ENCODE measurements at regions not wholly inside any gene's neighbourhood (a gene's known extent, or its start where the extent isn't known, plus 50 kb on each side); places are given as distances from the start of the nearest gene placed in this dataset.

DNA sequence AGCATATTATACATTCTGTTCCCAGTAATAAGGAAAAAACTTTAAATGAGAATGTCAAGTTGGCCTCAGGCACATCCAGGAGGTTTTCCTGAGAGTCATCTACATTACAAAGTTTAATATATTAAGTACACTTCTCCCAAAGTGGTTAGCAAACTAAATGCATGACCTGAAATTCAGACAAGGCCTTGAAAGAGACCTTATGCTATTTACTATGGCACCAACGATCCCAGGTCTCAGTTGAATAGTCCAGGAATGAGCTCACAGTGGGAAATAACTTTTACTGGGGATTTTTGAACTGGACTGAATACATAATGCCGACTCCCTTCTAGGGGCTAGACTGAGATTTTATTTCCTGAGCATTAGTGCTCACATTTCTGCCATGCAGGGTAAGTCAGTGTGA is 1577.5 kb upstream of the PCDH7 start:
- DNase-seq, result no peak
- WGBS, 2 experiments (ENCODE audit: low coverage in 1 of 2, low lambda C conversion rate in 2 of 2, missing lambda C conversion rate in 2 of 2), result 5 to 8% methylated on average over 2 of the region's 2 CpGs
- no peak overlapping the region for H3K27ac ChIP-seq
- no peak overlapping the region for H3K4me2 ChIP-seq (ENCODE audit: unreplicated experiment)
- in situ Hi-C loops (cut with MboI), result no loop called here
- H3K4me3 ChIP-seq, result no peak overlapping the region
- no peaks in the 10 kb centered on the region for H4K20me1 ChIP-seq (ENCODE audit: insufficient read depth)
- TF ChIP-seq EZH2phosphoT487 (IDR thresholded peaks at IDR 0.05; ENCODE audit: insufficient read depth, low read depth), result no peak
- TF ChIP-seq EZH2 (IDR thresholded peaks at IDR 0.05; ENCODE audit: insufficient read depth, poor library complexity, severe bottlenecking), result no peak
- H3K4me1 ChIP-seq (ENCODE audit: insufficient read depth), result no peaks in the 10 kb centered on the region
- H3K9me2 ChIP-seq (ENCODE audit: insufficient read depth), result no peaks in the 10 kb centered on the region
- no peaks in the 10 kb centered on the region for H3K36me3 ChIP-seq (ENCODE audit: low read depth)
- no peaks in the 10 kb centered on the region for H3K27me3 ChIP-seq (replicated peaks; ENCODE audit: insufficient read depth)
- no peak overlapping the region for H3K9ac ChIP-seq
- H3K9me3 ChIP-seq (ENCODE audit: low read depth), result no peaks in the 10 kb centered on the region
- no peaks in the 10 kb centered on the region for H3F3A ChIP-seq (ENCODE audit: insufficient read depth)
- no peaks in the 10 kb centered on the region for H3K79me2 ChIP-seq (ENCODE audit: insufficient read depth)
- no peak overlapping the region for H2AFZ ChIP-seq

GRCh38 chr4:29151584-29151983 is 1568.6 kb upstream of the PCDH7 start:
- TF ChIP-seq EZH2 (IDR thresholded peaks at IDR 0.05; ENCODE audit: insufficient read depth, poor library complexity, severe bottlenecking) (no peak), EZH2phosphoT487 (IDR thresholded peaks at IDR 0.05; ENCODE audit: insufficient read depth, low read depth) (no peak)

GRCh38 chr4:29153642-29154041 is 1566.5 kb upstream of the PCDH7 start:
- DNase-seq, result no peak
- no peaks in the 10 kb centered on the region for H3K79me2 ChIP-seq (ENCODE audit: insufficient read depth)
- no peaks in the 10 kb centered on the region for H3F3A ChIP-seq (ENCODE audit: insufficient read depth)
- H3K4me2 ChIP-seq (ENCODE audit: unreplicated experiment), result no peak overlapping the region
- no peak overlapping the region for H2AFZ ChIP-seq
- H3K9me2 ChIP-seq (ENCODE audit: insufficient read depth), result no peaks in the 10 kb centered on the region
- no peak overlapping the region for H3K4me3 ChIP-seq
- no peaks in the 10 kb centered on the region for H3K36me3 ChIP-seq (ENCODE audit: low read depth)
- in situ Hi-C loops (cut with MboI), result no loop called here
- no peaks in the 10 kb centered on the region for H4K20me1 ChIP-seq (ENCODE audit: insufficient read depth)
- WGBS, 2 experiments (ENCODE audit: low coverage in 1 of 2, low lambda C conversion rate in 2 of 2, missing lambda C conversion rate in 2 of 2), result 6 to 13% methylated on average over 3 of the region's 3 CpGs
- H3K9me3 ChIP-seq (ENCODE audit: low read depth), result no peaks in the 10 kb centered on the region
- H3K27ac ChIP-seq, result no peak overlapping the region
- no peak overlapping the region for H3K9ac ChIP-seq
- H3K4me1 ChIP-seq (ENCODE audit: insufficient read depth), result no peaks in the 10 kb centered on the region
- H3K27me3 ChIP-seq (replicated peaks; ENCODE audit: insufficient read depth), result no peaks in the 10 kb centered on the region
- TF ChIP-seq EZH2phosphoT487 (IDR thresholded peaks at IDR 0.05; ENCODE audit: insufficient read depth, low read depth) (no peak), EZH2 (IDR thresholded peaks at IDR 0.05; ENCODE audit: insufficient read depth, poor library complexity, severe bottlenecking) (no peak)

More at GRCh38 chr4:29151584-29151983, 1568.6 kb upstream of the PCDH7 start:
- Histone ChIP-seq H3F3A (ENCODE audit: insufficient read depth) (no peaks in the 10 kb centered on the region), H3K9me2 (ENCODE audit: insufficient read depth) (no peaks in the 10 kb centered on the region), H3K9me3 (ENCODE audit: low read depth) (no peaks in the 10 kb centered on the region), H3K4me2 (ENCODE audit: unreplicated experiment) (no peak overlapping the region), H4K20me1 (ENCODE audit: insufficient read depth) (no peaks in the 10 kb centered on the region), H3K27ac (no peak overlapping the region), H3K9ac (no peak overlapping the region), H3K36me3 (ENCODE audit: low read depth) (no peaks in the 10 kb centered on the region), H3K27me3 (replicated peaks; ENCODE audit: insufficient read depth) (no peaks in the 10 kb centered on the region), H3K4me3 (no peak overlapping the region), H3K79me2 (ENCODE audit: insufficient read depth) (no peaks in the 10 kb centered on the region), H3K4me1 (ENCODE audit: insufficient read depth) (no peaks in the 10 kb centered on the region), H2AFZ (no peak overlapping the region)
- 0 to 4% methylated on average over 2 of the region's 2 CpGs for WGBS, 2 experiments (ENCODE audit: low coverage in 1 of 2, low lambda C conversion rate in 2 of 2, missing lambda C conversion rate in 2 of 2)
- peak; percentile 4 for DNase-seq
- in situ Hi-C loops (cut with MboI), result no loop called here

DNA sequence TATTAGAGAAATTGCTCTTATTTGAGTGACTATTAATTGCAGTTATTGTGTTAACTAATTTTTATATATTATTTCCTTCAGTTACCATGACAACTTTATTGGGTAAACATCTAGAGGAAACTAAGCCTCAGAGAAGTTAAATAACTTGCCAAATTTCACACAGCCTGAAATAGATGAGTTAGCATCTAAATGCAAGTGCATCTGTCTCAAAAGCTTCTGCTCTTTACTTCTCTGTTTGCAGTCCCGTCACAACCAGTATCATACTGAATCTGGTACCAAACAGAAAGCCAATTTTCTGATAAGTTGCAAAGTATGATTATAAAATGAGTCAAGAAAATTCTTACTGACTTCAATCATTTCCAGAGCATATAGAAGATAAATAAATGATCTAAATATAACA is 1544.9 kb upstream of the PCDH7 start:
- no peak overlapping the region for H3K4me2 ChIP-seq (ENCODE audit: unreplicated experiment)
- H3F3A ChIP-seq (ENCODE audit: insufficient read depth), result no peaks in the 10 kb centered on the region
- H3K9me3 ChIP-seq (ENCODE audit: low read depth), result no peaks in the 10 kb centered on the region
- H2AFZ ChIP-seq, result no peak overlapping the region
- no peaks in the 10 kb centered on the region for H3K36me3 ChIP-seq (ENCODE audit: low read depth)
- 2 to 4% methylated on average over 1 of the region's 1 CpG for WGBS, 2 experiments (ENCODE audit: low coverage in 1 of 2, low lambda C conversion rate in 2 of 2, missing lambda C conversion rate in 2 of 2)
- TF ChIP-seq EZH2phosphoT487 (IDR thresholded peaks at IDR 0.05; ENCODE audit: insufficient read depth, low read depth) (no peak), EZH2 (IDR thresholded peaks at IDR 0.05; ENCODE audit: insufficient read depth, poor library complexity, severe bottlenecking) (no peak)
- no peaks in the 10 kb centered on the region for H3K27me3 ChIP-seq (replicated peaks; ENCODE audit: insufficient read depth)
- H3K79me2 ChIP-seq (ENCODE audit: insufficient read depth), result no peaks in the 10 kb centered on the region
- no peaks in the 10 kb centered on the region for H3K9me2 ChIP-seq (ENCODE audit: insufficient read depth)
- H3K4me1 ChIP-seq (ENCODE audit: insufficient read depth), result no peaks in the 10 kb centered on the region
- no peaks in the 10 kb centered on the region for H4K20me1 ChIP-seq (ENCODE audit: insufficient read depth)
- DNase-seq, result no peak
- no peak overlapping the region for H3K9ac ChIP-seq
- H3K27ac ChIP-seq, result no peak overlapping the region
- H3K4me3 ChIP-seq, result no peak overlapping the region
- in situ Hi-C loops (cut with MboI), result no loop called here

DNA sequence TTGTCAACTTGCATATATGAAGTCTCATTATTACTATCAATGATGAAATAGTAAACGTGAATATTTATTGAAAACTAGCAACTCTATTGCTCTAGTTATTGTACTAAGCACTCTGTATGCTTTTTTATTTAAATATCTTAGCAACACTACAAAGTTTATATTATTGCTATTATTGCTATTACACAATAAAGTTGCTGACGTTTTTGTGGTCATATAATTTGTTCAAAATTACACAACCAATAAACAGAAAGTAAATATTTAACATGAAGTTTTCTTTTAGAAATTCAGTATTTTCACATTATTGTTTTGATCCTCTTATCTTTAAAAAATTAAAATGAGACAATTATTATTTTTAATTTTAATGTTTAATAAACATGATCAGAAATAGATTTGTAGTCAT is 1521.1 kb upstream of the PCDH7 start:
- in situ Hi-C loops (cut with MboI), result no loop called here
- Histone ChIP-seq H3K36me3 (ENCODE audit: low read depth) (no peaks in the 10 kb centered on the region), H3K4me1 (ENCODE audit: insufficient read depth) (no peaks in the 10 kb centered on the region), H4K20me1 (ENCODE audit: insufficient read depth) (no peaks in the 10 kb centered on the region), H3K9me2 (ENCODE audit: insufficient read depth) (no peaks in the 10 kb centered on the region), H3K79me2 (ENCODE audit: insufficient read depth) (no peaks in the 10 kb centered on the region), H3K9ac (no peak overlapping the region), H3K27ac (no peak overlapping the region), H2AFZ (no peak overlapping the region), H3F3A (ENCODE audit: insufficient read depth) (no peaks in the 10 kb centered on the region), H3K4me2 (ENCODE audit: unreplicated experiment) (no peak overlapping the region), H3K4me3 (no peak overlapping the region), H3K27me3 (replicated peaks; ENCODE audit: insufficient read depth) (no peaks in the 10 kb centered on the region), H3K9me3 (ENCODE audit: low read depth) (no peaks in the 10 kb centered on the region)
- DNase-seq, result no peak
- 7 to 10% methylated on average over 2 of the region's 2 CpGs for WGBS, 2 experiments (ENCODE audit: low coverage in 1 of 2, low lambda C conversion rate in 2 of 2, missing lambda C conversion rate in 2 of 2)
- TF ChIP-seq EZH2 (IDR thresholded peaks at IDR 0.05; ENCODE audit: insufficient read depth, poor library complexity, severe bottlenecking), result no peak
- TF ChIP-seq EZH2phosphoT487 (IDR thresholded peaks at IDR 0.05; ENCODE audit: insufficient read depth, low read depth), result no peak
